Neural progenitor cell (in vitro differentiated cells): ENCODE measurements at regions not wholly inside any gene's neighbourhood (a gene's known extent, or its start where the extent isn't known, plus 50 kb on each side); places are given as distances from the start of the nearest gene placed in this dataset.

Experiments used
- EZH2 ChIP-seq: fragments of 200-600 bp; sonication (generic); IDR thresholded peaks from 2 replicates; pipeline ENCODE4 v1.6.1; 2017; ENCODE audit warnings: antibody characterized with exemption, mild to moderate bottlenecking, moderate library complexity
- EZH2phosphoT487 ChIP-seq: fragments of 200-600 bp; sonication (generic); IDR thresholded peaks from 2 replicates; pipeline ENCODE4 v1.6.1; 2017; ENCODE audit warnings: antibody characterized with exemption
- TF ChIP-seq, protein P1 (sequence below): fragments of 200-600 bp; sonication (generic); IDR thresholded peaks from 2 replicates; pipeline ENCODE4 v1.5.1; 2017; ENCODE audit warnings: antibody characterized with exemption, mild to moderate bottlenecking

DNA sequence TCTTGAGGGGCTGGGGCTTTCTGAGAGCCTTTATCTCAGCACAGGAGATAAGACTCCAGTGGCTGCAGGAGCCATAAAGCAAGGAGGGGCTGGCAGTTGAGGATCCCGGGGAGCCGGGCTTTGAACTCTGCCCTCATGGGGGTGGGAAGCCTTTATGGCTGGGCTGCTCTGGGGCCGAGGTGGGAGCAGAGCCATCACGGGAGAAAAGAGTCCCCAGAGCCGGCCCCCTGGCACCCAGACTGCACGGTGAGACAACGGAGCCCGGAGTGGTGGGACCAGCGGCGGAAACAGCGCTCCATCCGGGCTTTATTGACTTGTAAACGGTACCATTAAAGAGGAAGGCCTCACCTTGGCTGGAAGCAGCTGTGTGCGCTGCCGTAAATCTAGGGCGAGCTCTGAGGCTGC is 162.6 kb downstream of the MYCN start:
- TF ChIP-seq, protein P1, sequence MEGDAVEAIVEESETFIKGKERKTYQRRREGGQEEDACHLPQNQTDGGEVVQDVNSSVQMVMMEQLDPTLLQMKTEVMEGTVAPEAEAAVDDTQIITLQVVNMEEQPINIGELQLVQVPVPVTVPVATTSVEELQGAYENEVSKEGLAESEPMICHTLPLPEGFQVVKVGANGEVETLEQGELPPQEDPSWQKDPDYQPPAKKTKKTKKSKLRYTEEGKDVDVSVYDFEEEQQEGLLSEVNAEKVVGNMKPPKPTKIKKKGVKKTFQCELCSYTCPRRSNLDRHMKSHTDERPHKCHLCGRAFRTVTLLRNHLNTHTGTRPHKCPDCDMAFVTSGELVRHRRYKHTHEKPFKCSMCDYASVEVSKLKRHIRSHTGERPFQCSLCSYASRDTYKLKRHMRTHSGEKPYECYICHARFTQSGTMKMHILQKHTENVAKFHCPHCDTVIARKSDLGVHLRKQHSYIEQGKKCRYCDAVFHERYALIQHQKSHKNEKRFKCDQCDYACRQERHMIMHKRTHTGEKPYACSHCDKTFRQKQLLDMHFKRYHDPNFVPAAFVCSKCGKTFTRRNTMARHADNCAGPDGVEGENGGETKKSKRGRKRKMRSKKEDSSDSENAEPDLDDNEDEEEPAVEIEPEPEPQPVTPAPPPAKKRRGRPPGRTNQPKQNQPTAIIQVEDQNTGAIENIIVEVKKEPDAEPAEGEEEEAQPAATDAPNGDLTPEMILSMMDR = no peak
- TF ChIP-seq EZH2 (no peak), EZH2phosphoT487 (no peak)
